NCI-H1048 (cell line): ENCODE measurements at regions not wholly inside any gene's neighbourhood (a gene's known extent, or its start where the extent isn't known, plus 50 kb on each side); places are given as distances from the start of the nearest gene placed in this dataset.

Experiments
- DNase-seq: peaks from one replicate; lab custom pipeline; 2025; lab: John Stamatoyannopoulos, UW

DNA sequence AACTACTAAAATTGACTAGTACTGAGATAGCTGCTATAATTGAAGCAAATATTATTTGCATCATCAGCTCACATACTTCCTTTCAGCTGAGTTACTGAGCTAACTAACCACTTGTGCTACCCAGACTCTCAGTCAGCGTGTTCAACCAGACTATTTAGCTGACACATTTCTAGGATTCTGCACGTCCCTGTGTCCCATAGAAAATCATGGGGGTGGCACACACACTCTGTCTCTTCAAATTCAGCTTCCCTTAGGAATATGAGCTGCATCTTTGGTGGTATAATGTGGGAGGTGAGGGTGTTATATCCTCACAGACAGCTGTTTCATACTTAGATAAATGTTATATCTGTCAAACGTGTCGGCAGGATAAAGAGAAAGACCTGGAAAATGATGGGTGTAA, 424.0 kb downstream of the CDH2 start:
- no peak for DNase-seq

DNA sequence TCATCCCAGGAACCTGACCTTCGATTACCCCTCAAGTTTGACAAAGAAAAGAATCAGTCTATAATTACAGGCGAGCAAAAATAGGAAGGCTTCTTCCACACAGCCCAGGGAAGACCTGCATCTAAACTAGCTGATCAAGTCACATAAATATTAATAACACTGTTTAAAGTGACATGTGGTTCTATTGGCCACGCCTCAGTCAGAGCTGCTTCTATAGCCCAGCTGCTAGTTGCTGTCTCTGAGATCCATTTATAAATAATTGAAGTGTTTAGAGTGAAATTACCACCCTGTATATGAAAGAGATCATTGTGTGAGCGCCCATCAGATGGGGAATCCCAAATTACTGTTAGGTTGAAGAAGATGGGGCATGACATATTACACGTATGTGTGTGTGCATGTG, 426.0 kb downstream of the CDH2 start:
- no peak for DNase-seq

DNA sequence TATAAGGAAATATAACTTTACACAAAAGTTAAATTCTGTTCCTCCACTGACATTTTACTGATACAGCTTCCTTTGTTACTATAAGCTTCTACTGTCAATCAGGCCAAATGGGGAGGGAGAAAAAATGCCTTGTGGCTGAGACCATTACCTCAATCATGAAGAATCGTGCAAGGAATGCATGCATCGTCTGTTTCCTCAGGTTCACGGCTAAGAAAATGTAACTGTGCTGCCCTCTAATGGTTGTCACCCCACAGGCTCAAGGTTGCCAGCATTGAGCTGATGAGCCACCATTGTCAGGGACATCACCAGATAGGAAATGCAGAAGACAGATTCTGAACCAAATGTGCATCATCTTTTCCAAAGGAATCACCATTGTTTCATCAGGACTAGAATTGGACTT, 426.9 kb downstream of the CDH2 start:
- DNase-seq: peak; percentile 45

DNA sequence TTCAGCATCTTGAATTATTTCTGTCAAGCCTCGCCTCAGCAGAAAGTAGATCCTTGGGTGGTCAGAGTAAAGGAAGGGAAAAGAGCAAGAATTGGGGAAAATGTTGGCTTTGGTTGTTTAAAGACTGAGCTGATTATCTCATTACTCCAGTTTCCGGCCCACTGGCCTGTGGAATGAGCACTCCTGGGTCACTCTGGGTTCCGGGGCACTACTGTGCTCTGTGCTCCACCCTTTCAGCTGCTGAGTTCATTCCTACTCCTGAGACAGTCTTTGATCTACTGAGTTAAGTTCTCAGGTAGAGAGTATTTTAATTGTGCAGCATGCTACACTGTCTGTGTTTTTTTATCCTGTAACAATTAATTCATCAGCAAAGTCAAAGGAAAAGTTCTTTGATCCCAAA, 427.7 kb downstream of the CDH2 start:
- DNase-seq: no peak

DNA sequence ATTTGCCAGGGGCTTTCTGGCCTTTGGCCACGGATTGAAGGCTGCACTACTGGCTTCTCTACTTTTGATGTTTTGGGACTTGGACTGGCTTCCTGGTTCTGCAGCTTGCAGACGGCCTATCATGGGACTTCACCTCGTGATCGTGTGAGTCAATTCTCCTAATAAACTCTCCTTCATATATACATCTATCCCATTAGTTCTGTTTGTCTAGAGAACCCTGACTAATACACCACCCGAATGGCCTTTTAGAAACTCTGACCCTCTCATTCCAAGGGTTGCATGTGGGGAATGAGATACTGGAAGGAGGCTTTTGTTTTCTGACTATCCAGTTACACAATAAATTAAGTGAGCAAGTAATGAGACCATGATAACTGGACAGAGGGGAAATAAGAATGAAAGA, 430.7 kb downstream of the CDH2 start:
- no peak for DNase-seq

DNA sequence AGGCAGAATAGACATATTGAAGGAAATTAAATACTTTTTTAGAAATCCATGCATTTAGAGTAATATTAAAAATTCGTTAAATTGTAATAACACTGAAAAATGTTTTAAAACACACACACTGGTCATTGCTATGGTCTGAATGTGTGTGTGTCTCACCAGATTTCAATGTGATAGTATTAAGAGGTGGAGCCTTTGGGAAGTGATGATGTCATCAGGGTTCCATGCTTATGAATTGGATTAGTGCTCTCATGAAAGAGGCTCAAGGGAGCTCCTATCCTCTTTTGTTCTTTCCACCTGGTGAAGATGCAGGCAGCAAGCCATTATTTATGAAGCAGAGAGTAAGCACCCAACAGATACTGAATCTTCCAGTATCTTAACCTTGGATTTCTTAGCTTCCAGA, 441.8 kb downstream of the CDH2 start:
- DNase-seq: no peak

DNA sequence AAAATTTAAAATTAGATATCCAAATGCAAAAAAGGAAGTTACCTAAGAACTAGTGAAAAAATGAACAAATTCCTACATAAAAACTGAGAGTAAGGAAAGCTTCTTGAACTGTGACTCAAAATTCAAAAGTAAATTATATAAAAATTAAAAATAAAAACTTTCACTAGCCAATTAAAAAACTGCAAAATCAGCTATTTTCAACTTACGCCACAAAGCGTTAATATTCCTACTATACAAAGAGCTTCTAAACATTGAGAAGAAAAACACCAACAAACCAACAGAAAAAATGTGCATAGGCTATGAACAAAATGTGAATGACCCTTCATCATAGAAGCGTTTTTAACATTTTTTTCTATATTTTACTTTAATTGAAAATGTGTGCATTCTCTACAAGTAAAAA, 445.7 kb downstream of the CDH2 start:
- DNase-seq: no peak

DNA sequence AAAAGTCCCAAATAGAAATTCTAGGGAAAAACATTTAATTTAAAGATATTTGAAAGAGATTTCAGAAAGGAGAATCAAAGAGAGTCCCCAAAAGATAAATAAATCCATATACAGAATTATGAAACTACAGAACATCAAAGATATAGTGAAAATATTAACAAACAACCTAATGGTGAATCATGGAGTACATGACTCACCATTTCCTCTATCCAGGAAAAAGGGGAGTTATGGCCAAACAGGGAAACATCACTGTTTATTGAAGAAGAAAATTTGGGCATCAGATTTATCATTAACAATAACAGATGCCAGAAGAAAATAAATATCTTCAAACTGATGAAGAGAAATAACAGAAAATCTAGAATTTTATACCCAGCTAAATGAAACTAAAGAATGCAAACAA, 448.3 kb downstream of the CDH2 start:
- DNase-seq: no peak

DNA sequence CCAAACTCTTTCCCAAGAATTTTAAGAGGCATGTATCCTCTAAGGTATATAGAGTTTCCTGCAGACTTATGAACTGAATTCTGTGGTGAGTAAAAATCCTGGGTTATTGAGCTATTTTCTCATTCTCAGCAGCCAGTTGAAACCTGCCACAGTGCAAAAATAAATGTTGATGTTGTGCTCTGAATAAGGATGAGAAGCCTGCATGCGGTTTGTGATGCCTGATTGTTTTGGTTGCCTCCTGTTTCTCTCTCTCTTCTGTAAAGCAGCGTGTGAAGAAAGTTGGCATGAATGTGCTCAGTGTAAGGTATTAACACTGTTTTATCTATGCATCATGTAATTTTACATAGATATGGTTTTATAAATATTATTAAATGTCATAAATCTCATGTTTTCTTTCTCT, 452.6 kb downstream of the CDH2 start:
- DNase-seq: no peak

DNA sequence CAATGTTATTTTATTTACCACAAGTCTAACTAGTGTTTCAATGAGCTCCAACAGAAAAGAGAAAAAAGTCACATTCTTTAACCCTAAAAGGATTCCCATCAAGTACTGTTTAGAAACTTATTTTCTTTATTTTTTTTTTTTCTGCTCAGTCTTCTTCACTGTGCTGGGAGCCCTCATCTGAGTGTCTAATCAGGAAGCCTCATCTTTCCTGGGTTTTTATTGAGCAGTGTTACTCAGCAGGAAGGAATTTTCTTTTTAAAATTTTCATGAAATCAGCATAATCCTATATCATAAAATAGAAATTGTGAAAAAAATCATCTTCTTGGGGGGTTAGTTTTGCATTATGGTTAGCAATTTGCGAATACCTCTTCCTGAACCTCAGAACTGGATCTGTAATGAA, 453.8 kb downstream of the CDH2 start:
- DNase-seq: no peak

DNA sequence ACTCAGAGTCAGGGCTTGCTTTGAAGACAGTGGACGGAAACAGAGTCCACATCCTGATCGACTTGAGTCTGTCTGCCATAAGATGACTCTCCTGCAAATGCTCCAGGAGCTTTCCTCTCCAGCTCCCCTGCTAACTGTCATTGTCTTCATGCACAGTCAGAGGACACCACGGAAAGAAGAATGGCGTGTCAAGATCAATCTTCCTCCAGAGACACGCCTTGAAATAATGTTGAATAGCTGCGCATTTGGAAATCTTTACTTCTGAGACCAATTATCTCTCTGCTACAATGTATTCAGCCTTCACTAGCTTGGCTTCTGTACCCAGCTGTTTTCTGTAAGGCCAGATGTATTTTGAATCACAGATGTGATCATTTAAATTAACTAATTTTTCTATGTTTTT, 457.2 kb downstream of the CDH2 start:
- DNase-seq: no peak

DNA sequence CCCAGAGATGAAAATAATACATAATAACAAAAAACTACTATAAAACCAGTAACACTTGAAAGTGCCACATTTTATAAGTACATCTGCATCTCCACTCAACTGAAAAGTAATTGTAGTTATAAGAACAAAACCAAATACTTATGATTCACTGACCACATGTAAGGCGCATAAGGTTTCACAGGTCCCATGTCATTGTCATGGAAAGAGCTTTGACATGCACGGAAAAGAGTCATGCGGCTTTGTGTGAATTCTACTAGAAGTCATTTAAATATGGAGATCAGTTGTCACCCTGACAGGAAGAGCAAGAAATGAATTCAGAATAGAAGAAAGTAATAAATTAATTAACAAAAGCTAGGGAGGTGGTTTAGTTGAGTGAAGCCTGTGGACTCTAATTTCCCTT, 459.1 kb downstream of the CDH2 start:
- no peak for DNase-seq

DNA sequence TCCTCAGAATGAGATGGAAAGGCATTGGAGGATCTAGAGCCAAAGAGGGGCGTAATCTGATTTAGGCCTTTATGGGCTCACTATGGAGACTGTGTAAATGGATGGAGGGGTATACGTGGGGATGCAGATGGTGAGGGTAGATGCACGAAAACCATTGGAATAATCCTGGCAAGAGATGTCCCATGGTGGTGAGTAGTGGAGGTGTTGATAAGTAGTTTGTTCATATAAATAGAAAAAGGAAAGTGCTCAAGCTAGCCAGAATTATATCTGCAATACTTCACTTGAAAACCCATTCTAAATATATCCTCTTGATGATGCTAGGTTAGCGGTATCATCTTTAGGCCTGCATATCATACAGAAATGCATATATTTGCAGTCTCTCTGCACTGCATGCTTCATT, 459.7 kb downstream of the CDH2 start:
- no peak for DNase-seq

DNA sequence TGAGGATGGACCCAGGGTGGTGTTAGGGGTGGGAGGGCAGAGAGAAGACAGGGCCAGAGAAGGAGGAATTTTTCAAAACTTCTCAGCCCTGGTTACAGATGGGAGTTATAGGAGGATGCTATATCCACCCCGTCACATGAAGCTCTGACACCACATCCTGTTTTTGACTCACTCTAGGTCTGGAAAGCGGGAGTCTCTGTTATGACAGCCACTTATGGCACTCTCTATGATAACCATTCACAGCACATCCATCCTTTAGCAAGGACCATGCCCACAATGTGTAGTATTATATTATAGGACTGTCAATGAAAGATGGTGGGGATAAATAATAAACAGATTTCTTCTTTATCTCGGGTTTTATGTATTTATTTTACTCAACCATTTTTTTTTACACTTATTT, 461.2 kb downstream of the CDH2 start:
- no peak for DNase-seq

DNA sequence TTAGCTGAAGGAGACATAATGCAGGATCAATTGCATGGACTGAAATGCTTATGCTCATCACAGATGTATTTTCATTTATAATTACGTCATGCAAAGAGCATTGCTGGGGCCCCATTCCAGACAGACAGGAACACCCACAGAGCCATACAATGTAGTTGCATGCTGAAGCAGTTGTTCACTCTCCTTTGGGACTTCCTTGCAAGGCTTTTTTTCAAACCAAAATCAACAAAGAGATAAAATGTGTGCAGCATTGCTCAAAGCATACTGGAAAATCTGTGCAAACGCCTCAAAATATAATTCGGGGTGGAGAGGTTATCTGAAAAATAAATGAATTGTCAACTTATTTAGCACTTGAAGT, 463.2 kb downstream of the CDH2 start:
- DNase-seq: no peak

DNA sequence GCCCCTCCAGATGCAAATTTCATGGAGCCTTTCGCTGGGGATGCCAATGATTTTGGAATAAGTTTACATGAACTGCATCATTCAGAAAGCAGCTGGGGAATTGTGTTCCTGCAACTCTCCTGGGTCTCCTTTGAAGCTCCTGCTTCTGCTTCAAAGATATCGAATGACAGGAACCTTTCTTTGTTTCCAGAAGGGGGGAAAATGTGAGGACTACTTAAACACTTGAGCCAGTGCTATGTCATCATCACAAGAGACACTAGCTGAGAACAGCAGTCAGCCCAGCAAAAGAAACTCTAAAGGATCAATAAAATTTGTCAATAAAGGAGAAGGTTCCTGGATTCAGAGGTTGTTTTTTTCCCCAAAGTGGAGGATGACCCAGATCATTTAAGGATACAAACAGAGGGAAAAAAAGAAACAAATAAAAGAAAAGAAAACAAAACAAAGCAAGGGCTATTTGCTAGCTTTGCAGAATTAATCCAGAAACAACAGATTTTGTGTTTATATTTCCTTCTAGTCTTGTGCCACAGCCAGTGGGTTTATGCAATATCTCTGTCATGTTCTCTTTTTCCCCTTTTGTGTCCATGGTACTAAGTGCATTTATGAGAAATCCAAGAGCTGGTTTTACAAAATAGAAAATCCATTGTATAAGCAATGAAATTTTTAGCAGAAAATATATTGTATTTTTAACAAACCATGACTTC, 463.7 kb downstream of the CDH2 start:
- no peak for DNase-seq

DNA sequence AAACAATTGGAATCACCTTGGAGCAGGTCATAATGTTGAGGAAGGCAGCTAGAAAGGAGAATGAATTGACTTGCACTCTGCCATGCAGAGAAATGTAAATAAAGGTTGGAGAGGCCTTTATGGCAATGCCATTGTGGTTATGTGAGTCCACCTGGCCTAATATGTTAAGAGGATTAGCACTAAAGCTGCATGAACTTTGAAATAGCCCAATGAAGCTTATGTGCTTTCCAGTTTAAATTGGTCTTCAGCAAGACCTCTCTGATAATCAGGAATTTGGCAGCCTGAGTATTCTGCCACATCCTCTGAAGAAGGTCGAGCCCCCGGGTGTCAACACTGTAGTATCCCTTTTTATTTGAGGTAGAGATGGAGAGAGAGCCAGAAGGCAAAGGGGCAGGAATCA, 464.9 kb downstream of the CDH2 start:
- DNase-seq: no peak

DNA sequence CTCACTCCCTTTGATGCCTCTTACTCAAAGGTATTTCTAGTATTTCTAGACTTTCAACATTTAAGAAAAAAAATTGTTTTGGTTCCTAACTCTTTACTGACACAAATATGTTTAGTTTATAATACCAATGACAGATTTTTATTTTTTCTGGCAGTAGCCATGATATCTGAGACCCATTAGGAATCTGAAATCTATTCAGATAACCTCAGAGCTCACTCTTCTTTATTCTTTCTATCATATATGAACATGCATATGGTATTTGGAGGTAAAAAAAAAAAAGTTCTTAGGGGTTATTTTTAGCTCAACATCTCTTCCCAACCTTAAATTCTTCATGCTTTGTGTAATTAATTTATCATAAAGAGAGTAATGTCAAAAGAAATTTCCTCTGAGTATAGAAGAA, 465.5 kb downstream of the CDH2 start:
- no peak for DNase-seq

DNA sequence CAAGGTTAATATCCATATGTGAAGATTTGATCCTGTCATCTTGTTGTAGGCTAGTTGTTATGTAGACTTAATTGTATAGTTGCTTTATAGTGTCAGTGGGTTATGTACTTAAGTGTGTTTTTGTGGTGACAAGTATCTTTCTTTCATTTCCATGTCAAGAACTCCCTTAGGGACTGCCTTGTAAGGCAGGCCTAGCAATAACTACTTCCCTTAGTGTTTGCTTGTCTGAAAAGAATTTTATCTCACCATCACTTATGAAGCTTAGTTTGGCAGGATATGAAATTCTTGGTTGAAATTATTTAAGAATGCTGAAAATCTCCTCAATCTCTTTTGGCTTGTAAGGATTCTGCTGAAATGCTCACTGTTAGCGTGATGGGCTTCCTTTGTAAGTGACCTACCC, 467.6 kb downstream of the CDH2 start:
- no peak for DNase-seq

DNA sequence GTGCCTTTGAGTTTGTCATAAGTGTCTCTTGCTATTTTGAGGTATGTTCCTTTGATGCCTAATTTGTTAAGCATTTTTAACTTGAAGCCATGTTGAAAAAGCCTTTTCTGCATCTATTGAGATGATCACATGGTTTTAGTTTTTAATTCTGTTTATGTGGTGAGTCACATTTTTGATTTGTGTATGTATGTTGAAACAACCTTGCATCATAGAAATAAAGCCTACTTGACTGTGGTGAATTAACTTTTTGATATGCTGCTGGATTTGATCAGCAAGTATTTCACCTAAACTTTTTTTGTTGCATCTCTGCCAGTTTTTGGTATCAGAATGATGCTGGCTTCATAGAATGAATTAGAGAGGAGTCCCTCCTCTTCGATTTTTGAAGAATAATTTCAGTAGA, 469.7 kb downstream of the CDH2 start:
- DNase-seq: no peak

DNA sequence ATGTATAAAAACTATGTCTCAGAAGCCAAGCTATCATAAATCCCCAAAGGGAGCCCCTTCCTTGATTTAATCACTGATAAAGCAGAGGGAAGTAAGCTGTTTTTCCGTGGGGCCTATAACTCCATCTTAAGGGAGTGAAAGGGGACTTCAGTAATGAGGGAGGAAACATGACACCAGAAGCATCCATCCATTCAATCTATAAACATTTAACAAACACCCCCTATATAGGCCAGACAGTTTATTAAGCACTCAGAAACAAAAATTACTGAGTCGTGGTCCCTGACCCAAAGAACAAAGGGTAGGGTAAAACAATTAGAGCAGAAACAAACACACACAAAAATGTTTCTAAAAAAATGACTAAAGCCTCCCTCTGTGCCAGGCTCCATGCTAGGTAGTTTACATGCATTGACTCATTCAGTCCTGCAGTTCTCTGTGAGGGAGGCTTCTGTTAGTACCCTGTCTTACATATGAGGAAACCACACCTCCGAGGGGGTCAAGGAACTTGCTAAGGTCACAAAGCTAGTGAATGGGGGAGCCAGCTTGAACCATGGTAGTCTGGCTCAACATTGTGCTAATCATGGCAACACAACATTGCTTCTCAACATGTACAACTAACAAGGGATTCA, 472.1 kb downstream of the CDH2 start:
- DNase-seq: no peak

DNA sequence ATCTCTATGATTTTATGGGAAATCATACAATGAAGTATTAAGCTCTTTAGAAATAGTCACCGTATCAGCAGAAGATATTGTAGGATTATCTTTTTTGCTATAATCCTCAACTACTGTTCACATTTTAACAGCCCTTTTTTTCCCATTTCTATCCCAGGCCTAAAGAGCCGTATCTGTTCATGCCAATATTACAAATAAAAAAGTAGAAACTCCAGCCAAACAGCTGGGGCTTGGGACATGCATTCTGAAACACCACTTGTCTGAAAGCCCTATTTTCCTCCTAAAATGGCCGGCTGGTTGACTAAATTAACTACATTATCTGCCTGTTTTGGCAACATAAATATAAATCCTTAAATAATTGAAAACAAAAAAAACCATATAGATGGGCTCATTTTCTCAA, 477.8 kb downstream of the CDH2 start:
- no peak for DNase-seq

DNA sequence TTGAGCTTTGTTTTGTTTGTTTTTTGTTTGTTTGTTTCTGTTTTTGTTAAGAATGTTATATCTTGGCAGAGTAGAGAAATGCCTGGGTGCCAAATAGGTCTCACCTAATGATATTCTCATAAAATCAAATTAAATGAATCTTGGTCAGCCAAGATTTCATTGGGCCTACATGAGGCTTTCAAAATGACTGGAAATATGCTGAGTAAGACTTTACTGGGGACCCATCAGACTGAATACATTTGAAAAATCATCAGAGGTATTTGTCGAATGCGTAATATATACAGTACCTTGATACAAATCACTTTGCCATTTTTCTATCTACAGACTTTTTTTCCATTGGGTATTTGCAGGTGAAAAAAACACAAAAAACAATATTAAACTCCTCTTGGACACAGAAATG, 480.8 kb downstream of the CDH2 start:
- no peak for DNase-seq

DNA sequence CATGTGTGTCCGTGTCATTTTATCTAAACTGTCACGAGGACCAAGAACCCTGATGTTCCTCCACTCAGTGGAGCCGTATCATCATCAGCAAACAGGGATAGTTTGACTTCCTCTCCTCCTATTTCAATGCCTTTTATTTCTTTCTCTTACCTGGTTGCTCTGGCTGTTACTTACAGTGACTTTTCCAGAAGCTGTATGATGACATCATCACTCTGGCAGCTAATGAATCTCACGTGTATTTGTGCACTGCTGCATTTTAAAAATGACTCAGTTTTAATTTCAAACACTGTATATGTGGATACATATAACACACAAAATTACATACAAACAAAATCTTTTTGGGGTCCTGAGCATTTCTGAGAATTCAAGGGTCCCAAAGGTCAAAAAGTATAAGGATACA, 481.4 kb downstream of the CDH2 start:
- DNase-seq: no peak
